ENCODE measurements at regions not wholly inside any gene's neighbourhood (a gene's known extent, or its start where the extent isn't known, plus 50 kb on each side); places are given as distances from the start of the nearest gene placed in this dataset.

DNA sequence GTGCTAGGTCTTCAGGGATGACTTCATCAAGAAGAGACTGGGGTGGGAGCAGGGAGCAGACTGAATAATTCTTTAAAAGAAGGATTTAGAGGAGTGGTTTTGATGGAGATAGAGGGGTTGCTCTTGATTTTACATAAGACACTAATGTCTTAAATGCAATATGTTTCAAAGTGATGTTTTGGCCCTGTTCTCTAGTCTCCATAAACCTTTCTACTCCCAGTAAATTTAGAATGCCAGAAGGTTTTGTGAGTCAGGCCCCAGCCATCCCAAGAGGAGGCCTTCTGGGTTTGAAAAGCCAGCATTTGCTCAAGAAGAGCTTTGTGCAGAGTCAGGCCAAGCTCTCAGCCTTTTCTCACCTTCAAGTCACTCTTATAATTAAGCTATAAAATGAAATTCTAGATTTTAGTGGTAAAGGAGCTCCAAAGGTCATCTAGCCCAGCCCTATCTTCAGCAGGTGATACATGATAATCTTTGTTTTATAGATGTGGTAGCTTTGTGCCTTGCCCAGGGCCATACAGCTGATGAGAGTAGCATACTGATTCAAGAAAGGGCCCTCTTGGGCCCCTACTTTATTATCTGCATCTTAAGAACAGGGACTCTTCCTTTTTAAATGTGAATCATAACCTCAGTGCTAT is 122.8 kb upstream of the MTNR1B start:
- no peaks in the 10 kb centered on the region for H3K9me3 ChIP-seq (ENCODE audit: control insufficient read depth, insufficient read depth, low read length)
- ATAC-seq (no peak), DNase-seq (no peak)
- Mint-ChIP-seq H3K36me3 (no peaks in the 10 kb centered on the region), H3K4me1 (no peaks in the 10 kb centered on the region), H3K4me3 (no peak overlapping the region), H3K27me3 (ENCODE audit: low read depth in 2 of 2) (no peaks in the 10 kb centered on the region), H3K27ac (no peak overlapping the region), H3K9me3 (peaks cover 0 to 6% of the 10 kb centered on the region in 2 donors)
- intact Hi-C loops (cut with micrococcal nuclease): no loop called here
- no peak overlapping the region for H3K4me3 ChIP-seq (ENCODE audit: low read length)
- H3K27ac ChIP-seq (ENCODE audit: low read length): no peak overlapping the region
- no peaks in the 10 kb centered on the region for H3K27me3 ChIP-seq (ENCODE audit: control insufficient read depth, insufficient read depth, low read length)
- no peaks in the 10 kb centered on the region for H3K36me3 ChIP-seq (ENCODE audit: control insufficient read depth, insufficient read depth, low read length)
- H3K4me1 ChIP-seq (ENCODE audit: control insufficient read depth, insufficient read depth, low read length): no peaks in the 10 kb centered on the region
- TF ChIP-seq, protein P1, sequence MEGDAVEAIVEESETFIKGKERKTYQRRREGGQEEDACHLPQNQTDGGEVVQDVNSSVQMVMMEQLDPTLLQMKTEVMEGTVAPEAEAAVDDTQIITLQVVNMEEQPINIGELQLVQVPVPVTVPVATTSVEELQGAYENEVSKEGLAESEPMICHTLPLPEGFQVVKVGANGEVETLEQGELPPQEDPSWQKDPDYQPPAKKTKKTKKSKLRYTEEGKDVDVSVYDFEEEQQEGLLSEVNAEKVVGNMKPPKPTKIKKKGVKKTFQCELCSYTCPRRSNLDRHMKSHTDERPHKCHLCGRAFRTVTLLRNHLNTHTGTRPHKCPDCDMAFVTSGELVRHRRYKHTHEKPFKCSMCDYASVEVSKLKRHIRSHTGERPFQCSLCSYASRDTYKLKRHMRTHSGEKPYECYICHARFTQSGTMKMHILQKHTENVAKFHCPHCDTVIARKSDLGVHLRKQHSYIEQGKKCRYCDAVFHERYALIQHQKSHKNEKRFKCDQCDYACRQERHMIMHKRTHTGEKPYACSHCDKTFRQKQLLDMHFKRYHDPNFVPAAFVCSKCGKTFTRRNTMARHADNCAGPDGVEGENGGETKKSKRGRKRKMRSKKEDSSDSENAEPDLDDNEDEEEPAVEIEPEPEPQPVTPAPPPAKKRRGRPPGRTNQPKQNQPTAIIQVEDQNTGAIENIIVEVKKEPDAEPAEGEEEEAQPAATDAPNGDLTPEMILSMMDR (IDR thresholded peaks at IDR 0.05): no peak

DNA sequence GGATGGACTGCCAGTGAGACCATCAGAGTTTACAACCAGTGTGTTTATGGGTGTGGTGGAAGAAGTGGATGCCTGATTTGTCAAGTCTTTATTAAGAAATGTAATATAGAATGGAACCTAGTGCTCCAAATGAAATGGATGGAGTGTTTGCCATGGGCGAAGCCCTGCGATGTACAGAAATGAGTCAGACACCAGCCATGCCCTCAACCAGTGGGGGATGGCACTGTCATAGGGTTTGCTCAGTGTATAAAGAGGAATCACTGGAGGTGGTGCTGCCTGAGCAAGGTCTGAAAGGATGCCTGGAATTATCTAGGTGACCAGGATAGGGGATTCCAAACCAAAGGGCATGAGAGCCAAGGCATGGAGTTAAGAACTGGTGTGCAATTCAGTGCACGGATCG is 120.9 kb upstream of the MTNR1B start:
- no peaks in the 10 kb centered on the region for H3K9me3 ChIP-seq (ENCODE audit: control insufficient read depth, insufficient read depth, low read length)
- H3K27me3 ChIP-seq (ENCODE audit: control insufficient read depth, insufficient read depth, low read length): no peaks in the 10 kb centered on the region
- H3K4me3 ChIP-seq (ENCODE audit: low read length): no peak overlapping the region
- no peak overlapping the region for H3K27ac ChIP-seq (ENCODE audit: low read length)
- intact Hi-C loops (cut with micrococcal nuclease): no loop called here
- H3K27ac Mint-ChIP-seq: no peak overlapping the region
- peaks cover 0 to 5% of the 10 kb centered on the region in 2 donors for H3K9me3 Mint-ChIP-seq
- no peaks in the 10 kb centered on the region for H3K27me3 Mint-ChIP-seq (ENCODE audit: low read depth in 2 of 2)
- ATAC-seq: no peak
- WGBS (ENCODE audit: insufficient coverage): 89% methylated on average over 4 of the region's 4 CpGs
- no peaks in the 10 kb centered on the region for H3K4me1 Mint-ChIP-seq
- no peaks in the 10 kb centered on the region for H3K4me1 ChIP-seq (ENCODE audit: control insufficient read depth, insufficient read depth, low read length)
- no peaks in the 10 kb centered on the region for H3K36me3 ChIP-seq (ENCODE audit: control insufficient read depth, insufficient read depth, low read length)
- TF ChIP-seq, protein P1 (IDR thresholded peaks at IDR 0.05): no peak
- H3K36me3 Mint-ChIP-seq: no peaks in the 10 kb centered on the region
- no peak overlapping the region for H3K4me3 Mint-ChIP-seq
- DNase-seq: no peak

DNA sequence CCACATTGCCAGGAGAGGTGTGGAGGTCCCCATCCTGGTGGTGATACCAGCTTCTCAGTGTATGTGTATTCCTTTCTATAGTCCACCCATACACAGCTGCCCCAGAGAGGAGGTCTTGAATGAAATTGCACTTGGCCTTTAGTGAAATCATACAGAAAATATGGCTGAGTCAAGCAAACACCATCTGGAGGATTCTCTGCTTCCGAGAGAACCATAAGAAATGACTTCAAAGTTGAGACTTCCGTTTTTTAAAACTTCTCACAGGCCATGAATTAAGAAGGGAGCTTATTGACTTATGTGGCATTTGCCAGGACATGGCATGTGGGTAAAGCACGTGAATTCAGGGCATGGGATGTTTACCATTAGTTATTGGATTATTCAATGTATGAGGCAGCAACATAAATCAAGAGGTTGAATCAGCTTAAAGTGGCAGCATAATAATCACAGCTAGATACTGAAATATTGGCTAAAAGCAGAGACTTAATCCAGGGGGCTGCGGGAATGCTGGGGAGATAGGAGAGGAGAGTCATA is 119.1 kb upstream of the MTNR1B start:
- no peak overlapping the region for H3K27ac Mint-ChIP-seq
- no peak overlapping the region for H3K4me3 Mint-ChIP-seq
- DNase-seq: no peak
- no peaks in the 10 kb centered on the region for H3K9me3 ChIP-seq (ENCODE audit: control insufficient read depth, insufficient read depth, low read length)
- H3K4me3 ChIP-seq (ENCODE audit: low read length): no peak overlapping the region
- no peak overlapping the region for H3K27ac ChIP-seq (ENCODE audit: low read length)
- no peaks in the 10 kb centered on the region for H3K9me3 Mint-ChIP-seq
- H3K4me1 ChIP-seq (ENCODE audit: control insufficient read depth, insufficient read depth, low read length): no peaks in the 10 kb centered on the region
- H3K36me3 ChIP-seq (ENCODE audit: control insufficient read depth, insufficient read depth, low read length): no peaks in the 10 kb centered on the region
- H3K27me3 ChIP-seq (ENCODE audit: control insufficient read depth, insufficient read depth, low read length): no peaks in the 10 kb centered on the region
- WGBS (ENCODE audit: insufficient coverage): 88% methylated on average over 3 of the region's 4 CpGs
- no peaks in the 10 kb centered on the region for H3K27me3 Mint-ChIP-seq (ENCODE audit: low read depth in 2 of 2)
- intact Hi-C loops (cut with micrococcal nuclease): no loop called here
- TF ChIP-seq, protein P1 (IDR thresholded peaks at IDR 0.05): no peak
- no peaks in the 10 kb centered on the region for H3K36me3 Mint-ChIP-seq
- no peaks in the 10 kb centered on the region for H3K4me1 Mint-ChIP-seq
- ATAC-seq: no peak

DNA sequence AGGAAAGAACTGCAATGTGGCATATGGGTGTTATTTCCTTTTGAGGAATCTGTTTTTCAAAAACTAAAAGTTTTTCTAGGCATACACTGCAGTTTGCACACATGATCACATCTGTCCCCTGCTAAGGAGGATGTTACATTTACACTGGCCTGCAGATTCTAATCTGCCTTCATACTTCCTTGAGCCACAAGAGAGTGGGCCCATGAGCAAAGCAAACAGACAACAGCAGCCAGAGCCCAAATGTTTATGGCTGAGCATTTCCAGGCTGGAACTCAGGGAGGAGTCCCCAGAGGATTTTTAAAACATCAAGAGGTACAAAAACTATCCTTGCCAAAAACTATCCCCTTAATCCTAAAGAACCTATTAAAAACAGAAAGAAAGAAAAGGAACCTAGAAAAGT is 117.2 kb upstream of the MTNR1B start:
- no peaks in the 10 kb centered on the region for H3K27me3 ChIP-seq (ENCODE audit: control insufficient read depth, insufficient read depth, low read length)
- H3K4me3 Mint-ChIP-seq: no peak overlapping the region
- intact Hi-C loops (cut with micrococcal nuclease): no loop called here
- H3K36me3 Mint-ChIP-seq: no peaks in the 10 kb centered on the region
- TF ChIP-seq, protein P1 (IDR thresholded peaks at IDR 0.05): no peak
- no peaks in the 10 kb centered on the region for H3K4me1 ChIP-seq (ENCODE audit: control insufficient read depth, insufficient read depth, low read length)
- no peak overlapping the region for H3K27ac ChIP-seq (ENCODE audit: low read length)
- no peaks in the 10 kb centered on the region for H3K9me3 ChIP-seq (ENCODE audit: control insufficient read depth, insufficient read depth, low read length)
- no peaks in the 10 kb centered on the region for H3K4me1 Mint-ChIP-seq
- no peak overlapping the region for H3K4me3 ChIP-seq (ENCODE audit: low read length)
- H3K27ac Mint-ChIP-seq: no peak overlapping the region
- ATAC-seq (no peak), DNase-seq (no peak)
- H3K27me3 Mint-ChIP-seq (ENCODE audit: low read depth in 2 of 2): no peaks in the 10 kb centered on the region
- H3K36me3 ChIP-seq (ENCODE audit: control insufficient read depth, insufficient read depth, low read length): no peaks in the 10 kb centered on the region
- H3K9me3 Mint-ChIP-seq: no peaks in the 10 kb centered on the region
